ENCODE measurements at regions not wholly inside any gene's neighbourhood (a gene's known extent, or its start where the extent isn't known, plus 50 kb on each side); places are given as distances from the start of the nearest gene placed in this dataset.

DNA sequence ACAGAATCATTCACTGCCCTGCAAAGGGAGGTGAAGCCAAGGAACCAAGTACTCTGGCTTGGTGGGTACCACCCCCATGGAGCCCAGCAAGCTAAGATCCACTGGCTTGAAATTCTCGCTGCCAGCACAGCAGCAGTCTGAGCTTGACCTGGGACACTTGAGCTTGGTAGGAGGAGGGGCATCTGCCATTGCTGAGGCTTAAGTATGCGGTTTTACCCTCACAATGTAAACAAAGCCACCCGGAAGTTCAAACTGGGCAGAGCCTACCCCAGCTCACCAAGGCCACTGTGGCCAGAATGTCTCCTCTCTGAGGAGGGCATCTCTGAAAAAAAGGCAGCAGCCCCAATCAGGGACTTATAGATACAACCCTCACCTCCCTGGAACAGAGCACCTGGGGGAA lies 1050.0 kb upstream of the GHITM start:
- H3K27ac ChIP-seq, result no peak overlapping the region
- CTCF ChIA-PET, result no interaction called here
- TF ChIP-seq, protein P1, sequence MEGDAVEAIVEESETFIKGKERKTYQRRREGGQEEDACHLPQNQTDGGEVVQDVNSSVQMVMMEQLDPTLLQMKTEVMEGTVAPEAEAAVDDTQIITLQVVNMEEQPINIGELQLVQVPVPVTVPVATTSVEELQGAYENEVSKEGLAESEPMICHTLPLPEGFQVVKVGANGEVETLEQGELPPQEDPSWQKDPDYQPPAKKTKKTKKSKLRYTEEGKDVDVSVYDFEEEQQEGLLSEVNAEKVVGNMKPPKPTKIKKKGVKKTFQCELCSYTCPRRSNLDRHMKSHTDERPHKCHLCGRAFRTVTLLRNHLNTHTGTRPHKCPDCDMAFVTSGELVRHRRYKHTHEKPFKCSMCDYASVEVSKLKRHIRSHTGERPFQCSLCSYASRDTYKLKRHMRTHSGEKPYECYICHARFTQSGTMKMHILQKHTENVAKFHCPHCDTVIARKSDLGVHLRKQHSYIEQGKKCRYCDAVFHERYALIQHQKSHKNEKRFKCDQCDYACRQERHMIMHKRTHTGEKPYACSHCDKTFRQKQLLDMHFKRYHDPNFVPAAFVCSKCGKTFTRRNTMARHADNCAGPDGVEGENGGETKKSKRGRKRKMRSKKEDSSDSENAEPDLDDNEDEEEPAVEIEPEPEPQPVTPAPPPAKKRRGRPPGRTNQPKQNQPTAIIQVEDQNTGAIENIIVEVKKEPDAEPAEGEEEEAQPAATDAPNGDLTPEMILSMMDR (conservative IDR thresholded peaks at IDR 0.05; ENCODE audit: low read depth), result no peak
- POLR2A ChIA-PET (ENCODE audit: low non-redundant PET), result no interaction called here
- no peak for DNase-seq (ENCODE audit: low spot score)

GRCh38 chr10:83104616-83105015 lies 1034.7 kb upstream of the GHITM start:
- H3K27ac ChIP-seq, result no peak overlapping the region
- TF ChIP-seq, protein P1 (conservative IDR thresholded peaks at IDR 0.05; ENCODE audit: low read depth), result no peak
- ChIA-PET CTCF (interaction anchor here (0.6 kb wide), 1 partner anchor 922 kb away, joined by 3 read pairs; no protein-coding TSS in a partner anchor), POLR2A (ENCODE audit: low non-redundant PET) (no interaction called here)
- no peak for DNase-seq (ENCODE audit: low spot score)

DNA sequence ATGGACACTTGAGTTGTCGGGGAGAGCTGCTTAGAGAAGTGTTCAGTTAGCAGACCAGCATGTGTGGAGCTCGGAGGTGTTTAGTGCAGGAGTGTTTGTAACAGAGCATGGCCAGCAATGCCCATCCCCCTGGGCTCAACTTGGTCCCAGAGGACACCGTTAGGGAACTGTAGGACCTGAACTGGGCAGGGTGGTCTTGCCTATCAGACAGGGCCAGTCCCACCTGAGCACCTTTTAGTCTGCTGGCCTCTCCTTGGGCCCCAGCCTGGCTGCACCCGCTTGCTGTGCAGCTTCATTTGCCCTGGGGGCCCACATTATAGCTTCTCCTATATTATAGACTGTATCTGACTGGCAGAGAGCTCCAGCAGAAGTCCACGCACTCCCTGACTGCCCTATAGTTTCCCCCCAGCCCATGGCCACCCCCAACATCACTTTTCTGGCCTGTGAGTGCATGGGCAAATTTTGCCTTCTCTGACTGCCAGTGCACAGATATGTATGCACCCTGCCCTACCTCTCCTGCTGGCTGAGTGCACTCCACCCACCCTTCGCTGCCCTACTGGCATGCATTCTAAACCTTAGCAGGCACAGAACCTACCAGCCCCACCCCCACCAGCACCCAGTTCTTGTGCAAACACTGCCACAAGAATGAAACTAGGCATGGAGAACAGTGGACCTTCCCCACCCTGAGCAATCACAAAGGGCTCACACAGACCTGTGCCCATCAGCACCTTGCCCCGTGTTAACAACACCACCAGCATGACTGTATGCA lies 1030.6 kb upstream of the GHITM start:
- CTCF ChIA-PET, result no interaction called here
- H3K27ac ChIP-seq, result no peak overlapping the region
- POLR2A ChIA-PET (ENCODE audit: low non-redundant PET), result no interaction called here
- TF ChIP-seq, protein P1 (conservative IDR thresholded peaks at IDR 0.05; ENCODE audit: low read depth), result no peak
- DNase-seq (ENCODE audit: low spot score), result no peak

DNA sequence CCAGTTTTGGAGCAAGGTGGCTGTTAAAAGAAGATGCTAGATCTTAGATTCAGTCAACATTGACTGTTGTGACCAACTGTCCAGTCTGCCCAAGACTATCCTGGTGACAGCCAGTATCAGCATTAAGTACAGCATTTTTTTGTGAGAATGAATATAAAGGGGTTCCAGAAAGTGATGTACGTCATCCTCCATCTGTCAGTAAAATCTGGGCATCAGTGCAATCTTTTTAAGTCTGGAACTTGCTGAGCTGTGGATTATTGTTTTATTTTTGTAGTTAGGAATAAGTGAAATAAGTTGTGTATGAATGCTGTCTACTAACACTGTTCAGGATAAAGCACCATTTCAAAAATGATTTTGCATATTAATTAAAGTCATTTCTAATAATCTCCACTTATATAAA lies 1020.0 kb upstream of the GHITM start:
- ChIA-PET CTCF (no interaction called here), POLR2A (ENCODE audit: low non-redundant PET) (no interaction called here)
- DNase-seq (ENCODE audit: low spot score), result no peak
- TF ChIP-seq, protein P1 (conservative IDR thresholded peaks at IDR 0.05; ENCODE audit: low read depth), result no peak
- H3K27ac ChIP-seq, result no peak overlapping the region

DNA sequence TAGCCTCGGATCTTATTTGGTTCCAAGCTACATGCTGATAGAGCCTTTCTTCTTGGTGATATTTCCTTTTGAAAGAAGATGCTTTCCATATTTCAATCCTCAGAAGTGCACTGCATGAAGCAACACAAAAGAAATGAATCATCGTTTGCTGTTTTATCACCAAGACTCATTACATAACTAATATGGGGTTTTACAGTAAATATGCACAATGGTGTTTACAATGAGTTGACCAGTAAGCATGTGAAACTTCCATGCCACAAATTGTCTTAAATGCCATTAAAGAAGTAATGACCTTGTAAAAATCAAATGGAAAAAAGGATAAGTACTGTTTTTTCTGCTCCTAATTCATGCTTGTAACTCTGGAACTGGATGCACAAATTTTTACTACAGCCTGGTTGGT lies 1017.0 kb upstream of the GHITM start:
- ChIA-PET CTCF (no interaction called here), POLR2A (ENCODE audit: low non-redundant PET) (no interaction called here)
- DNase-seq (ENCODE audit: low spot score), result no peak
- no peak overlapping the region for H3K27ac ChIP-seq
- TF ChIP-seq, protein P1 (conservative IDR thresholded peaks at IDR 0.05; ENCODE audit: low read depth), result no peak

DNA sequence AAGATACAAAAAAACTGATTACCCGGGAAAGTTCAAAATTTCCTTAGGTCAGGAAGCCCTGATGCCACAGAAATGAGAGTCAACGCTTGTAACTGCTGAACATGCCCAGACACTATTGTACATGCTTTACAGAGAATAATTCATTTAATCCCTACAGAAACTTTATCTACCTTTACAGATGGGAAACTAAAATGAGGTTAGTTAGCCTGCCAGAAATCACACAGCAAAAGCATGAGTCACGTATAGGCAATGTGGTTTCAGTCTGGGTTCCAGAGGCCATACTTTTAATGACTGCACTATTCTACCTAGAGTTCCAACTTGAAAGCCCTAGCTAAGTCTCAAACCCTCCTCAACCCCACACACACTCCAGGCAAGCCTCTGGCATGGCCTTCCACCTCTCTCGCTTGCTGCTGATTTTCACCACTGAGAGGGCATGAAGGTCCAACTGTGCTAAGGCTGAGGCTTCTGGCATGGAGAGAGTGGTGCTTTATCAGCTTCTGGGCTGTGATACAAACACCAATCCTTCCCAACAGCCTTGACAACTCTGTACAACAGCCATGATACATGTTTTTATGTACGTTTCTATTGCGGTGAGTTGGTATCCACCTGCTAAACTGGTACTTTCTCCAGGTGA lies 1011.2 kb upstream of the GHITM start:
- TF ChIP-seq, protein P1 (conservative IDR thresholded peaks at IDR 0.05; ENCODE audit: low read depth), result no peak
- peak overlapping the region; percentile 66 for H3K27ac ChIP-seq
- POLR2A ChIA-PET (ENCODE audit: low non-redundant PET), result no interaction called here
- no peak for DNase-seq (ENCODE audit: low spot score)
- CTCF ChIA-PET, result no interaction called here

All from RWPE1 (cell line).